Heart right ventricle (tissue), 16 donors: ENCODE measurements at regions not wholly inside any gene's neighbourhood (a gene's known extent, or its start where the extent isn't known, plus 50 kb on each side); places are given as distances from the start of the nearest gene placed in this dataset.

Source experiments
- ATAC-seq, 8 donors: fragments of 200-7000 bp; cut with Tn5 transposase; one replicate each; pipeline ENCODE4 v1.9.1; 2020; ENCODE audit warnings: mild to moderate bottlenecking in 8 of 8, moderate library complexity in 8 of 8, moderate number of reproducible peaks in 1 of 8
- DNase-seq, 2 donors: peaks; one replicate each; pipeline ENCODE4 v3.0.0-alpha.2; 2020
- H3K27ac ChIP-seq, 10 donors: fragments of 200-600 bp; sonication (generic) in 2 of 10; one replicate each; pipeline versions ENCODE4 v1.5.0 to v1.8.0; 2020 to 2022; ENCODE audit warnings: mild to moderate bottlenecking in 3 of 10
- H3K27me3 ChIP-seq, 7 donors: fragments of 200-600 bp; one replicate each; pipeline ENCODE4 v1.8.0; 2021 to 2022; ENCODE audit warnings: mild to moderate bottlenecking in 2 of 7
- H3K36me3 ChIP-seq, 9 donors: fragments of 200-600 bp; sonication (generic) in 1 of 9; one replicate each; pipeline versions ENCODE4 v1.5.0 to v1.8.0; 2020 to 2022; ENCODE audit warnings: mild to moderate bottlenecking in 2 of 9
- H3K4me1 ChIP-seq, 9 donors: fragments of 200-600 bp; sonication (generic) in 1 of 9; one replicate each; pipeline versions ENCODE4 v1.5.0 to v1.8.0; 2020 to 2022; ENCODE audit warnings: mild to moderate bottlenecking in 4 of 9
- H3K4me3 ChIP-seq, 10 donors: fragments of 200-600 bp; sonication (generic) in 2 of 10; one replicate each; pipeline versions ENCODE4 v1.5.0 to v1.8.0; 2020 to 2022; ENCODE audit warnings: mild to moderate bottlenecking in 7 of 10, moderate library complexity in 2 of 10
- H3K9me3 ChIP-seq, 11 donors: fragments of 200-600 bp in 10 of 11; sonication (generic) in 2 of 11; one replicate each; pipeline versions ENCODE4 v1.5.0 to v1.8.0; 2013 to 2022; ENCODE audit warnings: mild to moderate bottlenecking in 2 of 11, control low read depth in 1 of 11, moderate library complexity in 1 of 11
- CTCF ChIP-seq, 9 donors: fragments of 200-600 bp; sonication (generic) in 2 of 9; IDR thresholded peaks; one replicate each; pipeline versions ENCODE4 v1.5.0 to v1.8.0; 2021 to 2022; ENCODE audit warnings: antibody characterized with exemption in 9 of 9, mild to moderate bottlenecking in 5 of 9, moderate library complexity in 1 of 9
- WGBS, 2 donors: extraction: QIAGEN DNeasy Blood & Tissue Kit; methylation state at CpG; one replicate each; pipeline ENCODE4 v1.1.7; 2013; ENCODE audit warnings: inconsistent platforms in 1 of 2; 5-methylcytosine and 5-hydroxymethylcytosine counted together
- intact Hi-C, 10 donors: fragments of 100-400 bp; cut with DNase I; formaldehyde crosslinking; loops; one replicate each; pipeline versions ENCODE4 v1.11.1 to v1.14.2; 2022
- donor health status: Arrhythmogenic right ventricular cardiomyopathy.
- donor health status: ischemic (EF 13 %, LVEDD 7.1; RV severe dilation, severe dysfunction).
- donor health status: healthy with polysubstance abuse.
- donor health status: DM: no; HTN: yes; CAD: no.
- donor health status: DM: no; HTN: no; CAD: no.
- donor health status: ischemic (EF 25% LVEDD 6.9; RV normal size, moderate dysfunction).
- donor health status: ischemic (EF 25% LVEDD 5.7; RV mildly dilated, moderate dysfunction).
- donor health status: healthy.
- donor health status: DM: yes; HTN: yes; CAD: no.
- donor health status: Ischemic cardiomyopathy.
- donor health status: ischemic (EF 35%, LVEDD 5.7; RV mildly dilated, moderate dysfunction).
- donor health status: nonischemic (EF 11% LVEDD 7.7; RV severe dilation, severe dysfunction).
- donor health status: DM: yes; HTN: yes; CAD: no.
- donor health status: PGD.
- donor health status: ischemic (EF 29% LVEDD 5.4; RV normal size, mild dysfunction).
- donor health status: nonischemic (EF 23%, LVEDD 6.1; RV moderate dilation, normal function).

GRCh38 chr15:91549581-91549980 lies 303.9 kb upstream of the SLCO3A1 start:
- Histone ChIP-seq H3K27ac (no peak overlapping the region), H3K36me3 (no peaks in the 10 kb centered on the region), H3K27me3 (no peaks in the 10 kb centered on the region), H3K4me3 (no peak overlapping the region), H3K9me3 (no peaks in the 10 kb centered on the region), H3K4me1 (peaks cover 0 to 18% (median 3%) of the 10 kb centered on the region in 9 donors)
- ATAC-seq = no peak
- 76 to 77% methylated on average over 1 of the region's 1 CpG for WGBS, 2 donors
- intact Hi-C loops = loop anchor here in 1 of 10 donors (10.0 kb wide), 1 partner anchor 135 kb away; no protein-coding TSS in a partner anchor
- no peak for DNase-seq
- TF ChIP-seq CTCF (IDR thresholded peaks at IDR 0.05) = no peak

GRCh38 chr15:91552555-91552954 lies 301.0 kb upstream of the SLCO3A1 start:
- Histone ChIP-seq H3K27me3 (no peaks in the 10 kb centered on the region), H3K4me1 (peaks cover 0 to 18% (median 3%) of the 10 kb centered on the region in 9 donors), H3K9me3 (no peaks in the 10 kb centered on the region), H3K36me3 (no peaks in the 10 kb centered on the region), H3K4me3 (no peak overlapping the region), H3K27ac (peak overlapping the region in 5 of 10 donors; percentile 20 to 51 (median 31))
- peak in 6 of 8 donors; percentile 42 to 70 (median 66) for ATAC-seq
- intact Hi-C loops = no loop called here
- TF ChIP-seq CTCF (IDR thresholded peaks at IDR 0.05) = no peak
- DNase-seq = no peak
- WGBS, 2 donors = 85 to 86% methylated on average over 5 of the region's 5 CpGs

GRCh38 chr15:91553196-91553854 lies 300.2 kb upstream of the SLCO3A1 start:
- H3K36me3 ChIP-seq = no peaks in the 10 kb centered on the region
- 61 to 65% methylated on average over 6 of the region's 6 CpGs for WGBS, 2 donors
- TF ChIP-seq CTCF (IDR thresholded peaks at IDR 0.05) = no peak
- H3K9me3 ChIP-seq = no peaks in the 10 kb centered on the region
- peak overlapping the region in 4 of 10 donors; percentile 8 to 51 (median 26) for H3K27ac ChIP-seq
- intact Hi-C loops = no loop called here
- DNase-seq (no peak), ATAC-seq (no peak)
- no peak overlapping the region for H3K4me3 ChIP-seq
- peaks cover 0 to 13% (median 3%) of the 10 kb centered on the region in 9 donors for H3K4me1 ChIP-seq
- H3K27me3 ChIP-seq = no peaks in the 10 kb centered on the region

- no peaks in the 10 kb centered on the region for H3K9me3 ChIP-seq
- H3K27ac ChIP-seq = no peak overlapping the region
- H3K4me3 ChIP-seq = no peak overlapping the region
- no peak for ATAC-seq
- intact Hi-C loops = no loop called here
- no peaks in the 10 kb centered on the region for H3K36me3 ChIP-seq
- DNase-seq = no peak
- no peaks in the 10 kb centered on the region for H3K27me3 ChIP-seq
- TF ChIP-seq CTCF (IDR thresholded peaks at IDR 0.05) = no peak
- no peaks in the 10 kb centered on the region for H3K4me1 ChIP-seq
- 90 to 92% methylated on average over 4 of the region's 4 CpGs for WGBS, 2 donors
Measured at GRCh38 chr15:91555312-91555711, 298.2 kb upstream of the SLCO3A1 start.
